HG03521 (cell line): ENCODE measurements at regions not wholly inside any gene's neighbourhood (a gene's known extent, or its start where the extent isn't known, plus 50 kb on each side); places are given as distances from the start of the nearest gene placed in this dataset.

Source experiments
- ATAC-seq: cut with Tn5 transposase; IDR thresholded peaks from one replicate; pipeline ENCODE4 v1.9.1; 2021; ENCODE audit warnings: mild to moderate bottlenecking, moderate library complexity; ENCODE audit not compliant: unreplicated experiment

- ATAC-seq, result no peak
Measured at GRCh38 chr4:165765053-165765452, 108.0 kb upstream of the TLL1 start.

- no peak for ATAC-seq
Measured at GRCh38 chr4:165766018-165766417, 107.0 kb upstream of the TLL1 start.

GRCh38 chr4:165766976-165767375, 106.1 kb upstream of the TLL1 start:
- ATAC-seq, result no peak

- no peak for ATAC-seq
Measured at GRCh38 chr4:165767671-165768070, 105.4 kb upstream of the TLL1 start.

GRCh38 chr4:165768281-165768680, 104.8 kb upstream of the TLL1 start:
- no peak for ATAC-seq

GRCh38 chr4:165774326-165774725, 98.7 kb upstream of the TLL1 start:
- ATAC-seq, result no peak

- ATAC-seq, result no peak
Measured at GRCh38 chr4:165779950-165780670, 92.9 kb upstream of the TLL1 start.

- ATAC-seq, result no peak
Measured at GRCh38 chr4:165780735-165781134, 92.3 kb upstream of the TLL1 start.

- ATAC-seq, result no peak
Measured at GRCh38 chr4:165782623-165783022, 90.4 kb upstream of the TLL1 start.

- no peak for ATAC-seq
Measured at GRCh38 chr4:165783626-165784025, 89.4 kb upstream of the TLL1 start.

GRCh38 chr4:165784672-165785071, 88.4 kb upstream of the TLL1 start:
- no peak for ATAC-seq

GRCh38 chr4:165785337-165785736, 87.7 kb upstream of the TLL1 start:
- ATAC-seq, result no peak

- no peak for ATAC-seq
Measured at GRCh38 chr4:165787516-165788274, 85.3 kb upstream of the TLL1 start.

- ATAC-seq, result no peak
Measured at GRCh38 chr4:165788686-165789463, 84.2 kb upstream of the TLL1 start.

GRCh38 chr4:165793236-165793635, 79.8 kb upstream of the TLL1 start:
- no peak for ATAC-seq

- no peak for ATAC-seq
Measured at GRCh38 chr4:165794834-165795233, 78.2 kb upstream of the TLL1 start.

GRCh38 chr4:165799384-165799815, 73.6 kb upstream of the TLL1 start:
- ATAC-seq, result no peak

GRCh38 chr4:165802452-165802851, 70.6 kb upstream of the TLL1 start:
- no peak for ATAC-seq

GRCh38 chr4:165803005-165803404, 70.0 kb upstream of the TLL1 start:
- ATAC-seq, result no peak

GRCh38 chr4:165805406-165805805, 67.6 kb upstream of the TLL1 start:
- no peak for ATAC-seq

GRCh38 chr4:165806613-165807012, 66.4 kb upstream of the TLL1 start:
- no peak for ATAC-seq

- ATAC-seq, result no peak
Measured at GRCh38 chr4:165810726-165811125, 62.3 kb upstream of the TLL1 start.
